ENCODE measurements at regions not wholly inside any gene's neighbourhood (a gene's known extent, or its start where the extent isn't known, plus 50 kb on each side); places are given as distances from the start of the nearest gene placed in this dataset.

DNA sequence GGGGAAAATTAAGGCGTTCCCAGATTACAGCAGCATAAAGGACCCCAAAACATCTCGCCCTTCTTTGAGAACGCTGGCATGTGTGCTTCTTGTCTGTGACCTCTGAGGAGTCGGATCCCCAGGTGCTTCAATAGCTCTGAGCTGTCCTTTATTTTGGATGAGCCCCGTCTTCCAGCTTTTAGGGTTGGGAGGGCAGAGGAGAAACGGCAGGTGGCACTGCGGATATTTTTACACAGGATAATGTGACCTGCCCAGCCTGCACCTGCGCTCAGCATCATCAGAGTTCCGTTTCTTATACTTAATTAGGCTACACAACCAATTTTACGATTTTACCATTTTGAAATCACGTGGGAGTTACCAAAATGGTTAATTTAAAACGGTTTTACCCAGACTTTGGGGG is 147.7 kb upstream of the RPS6KA2 start:
- DNase-seq (ENCODE audit: low read depth): no peak

DNA sequence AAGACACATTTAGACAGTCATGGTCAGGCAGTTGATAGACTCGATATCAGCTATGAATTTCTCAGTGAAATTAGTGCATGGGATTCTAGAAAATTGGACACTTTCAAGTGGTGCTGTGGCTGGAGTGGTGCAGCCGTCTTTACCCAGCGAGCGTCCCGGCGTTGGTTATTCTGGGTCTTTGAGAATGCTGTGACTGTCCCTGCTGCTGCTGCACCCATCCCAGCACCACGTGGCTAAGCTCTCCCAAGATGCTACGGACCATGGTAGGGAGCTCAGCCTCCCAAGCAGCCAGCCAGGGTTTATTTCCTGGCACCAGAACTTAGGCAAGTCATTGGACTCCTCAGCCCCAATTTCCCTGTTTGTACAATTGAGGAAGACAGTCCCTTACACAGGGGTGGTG is 147.2 kb upstream of the RPS6KA2 start:
- DNase-seq (ENCODE audit: low read depth): no peak

DNA sequence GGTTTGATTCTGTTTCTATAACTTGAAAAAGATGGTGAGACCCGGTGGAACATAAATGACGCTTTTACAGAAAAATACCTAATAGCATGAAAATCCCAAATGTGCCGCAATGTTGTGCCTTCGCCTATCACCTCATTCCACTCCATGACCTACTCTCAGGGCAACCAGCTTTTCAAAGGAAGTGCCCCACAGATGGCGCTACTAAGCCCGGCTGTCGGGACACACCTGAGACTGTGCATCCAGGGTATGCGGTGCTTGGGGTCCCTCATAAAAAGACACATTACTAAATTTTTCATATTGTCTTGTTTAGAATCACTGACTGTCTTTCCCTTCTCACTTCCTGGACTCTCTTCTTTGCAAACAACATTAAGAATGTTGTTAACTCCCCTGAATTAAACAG is 145.5 kb upstream of the RPS6KA2 start:
- DNase-seq (ENCODE audit: low read depth): no peak

DNA sequence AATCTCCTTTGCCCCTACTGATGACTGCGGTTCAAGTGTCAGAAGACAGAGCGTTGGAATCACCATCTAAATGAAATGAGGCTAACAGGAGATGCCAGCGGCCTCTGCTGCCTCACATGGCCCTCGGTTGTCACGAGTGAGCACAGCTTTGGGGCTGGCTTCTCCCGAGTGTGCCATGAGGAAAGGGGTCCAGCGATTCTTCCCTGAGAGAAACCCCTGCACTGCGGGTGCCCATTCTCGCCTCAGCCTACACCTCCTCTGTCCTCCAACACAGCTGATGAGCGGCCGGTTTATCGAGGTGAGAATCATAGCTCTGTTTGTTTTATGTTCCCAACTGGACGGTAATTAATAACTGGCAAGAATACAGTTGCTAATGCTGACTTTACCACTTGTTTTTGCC is 144.7 kb upstream of the RPS6KA2 start:
- DNase-seq (ENCODE audit: low read depth): no peak

DNA sequence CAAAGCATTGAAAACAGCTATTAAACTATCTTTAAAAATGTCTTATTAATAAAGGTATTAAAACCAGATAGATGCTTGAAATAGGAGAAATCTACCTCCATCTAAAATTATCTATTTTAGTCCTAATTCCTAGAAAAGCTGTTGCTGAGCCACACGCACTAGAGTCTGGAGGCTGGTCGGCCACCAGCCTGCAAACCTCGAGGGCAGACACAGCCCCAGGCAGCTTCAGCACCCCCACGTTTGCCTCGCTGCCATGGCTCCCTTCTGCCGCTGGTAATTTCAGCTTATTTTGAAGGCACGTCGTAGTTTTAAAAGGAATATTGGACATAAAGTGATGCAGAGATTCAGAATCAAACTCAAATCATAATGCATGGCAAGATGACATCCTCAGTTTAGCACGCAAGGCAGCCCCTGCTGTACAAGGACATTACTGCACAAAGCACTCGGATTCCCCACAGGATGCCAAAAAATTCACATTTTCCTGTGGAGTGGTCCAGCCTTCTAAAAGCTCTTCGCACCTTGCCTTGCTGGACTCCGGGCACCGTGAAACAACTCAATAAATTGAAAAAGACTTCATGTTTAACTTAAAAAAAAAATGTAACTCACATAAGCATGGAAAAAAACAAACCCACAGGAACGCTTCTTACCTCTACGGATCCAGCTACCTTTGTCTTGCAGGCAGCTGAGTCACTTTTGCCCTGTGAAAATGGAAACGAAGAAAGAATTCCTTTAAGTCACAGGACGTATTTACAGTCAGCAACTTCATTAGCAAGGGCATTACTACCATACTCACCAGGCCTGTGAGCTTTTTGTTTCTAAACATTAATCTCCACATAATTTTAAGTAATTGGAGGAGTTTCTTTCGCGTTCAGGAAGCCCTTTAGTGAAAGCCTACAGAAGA is 143.4 kb upstream of the RPS6KA2 start:
- no peak for DNase-seq (ENCODE audit: low read depth)

DNA sequence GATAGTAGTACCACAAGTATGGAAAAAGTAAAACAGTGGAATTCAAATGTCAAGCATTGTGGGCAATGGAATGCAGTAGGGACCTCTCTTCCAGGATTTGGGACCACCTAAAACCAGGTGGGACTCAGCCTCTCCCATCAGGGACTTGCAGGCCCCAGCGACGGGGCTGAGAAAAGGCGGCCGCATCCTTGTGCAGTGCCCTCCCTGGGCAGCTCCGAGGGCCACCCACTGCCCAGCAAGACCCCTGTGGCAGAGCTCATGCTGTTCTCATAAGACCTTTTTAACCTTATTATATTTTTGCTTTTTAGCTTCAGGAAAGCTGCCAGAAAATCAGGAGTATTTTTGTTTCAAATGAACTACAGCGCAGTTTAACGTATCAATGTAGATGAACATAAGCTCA is 142.6 kb upstream of the RPS6KA2 start:
- no peak for DNase-seq (ENCODE audit: low read depth)

DNA sequence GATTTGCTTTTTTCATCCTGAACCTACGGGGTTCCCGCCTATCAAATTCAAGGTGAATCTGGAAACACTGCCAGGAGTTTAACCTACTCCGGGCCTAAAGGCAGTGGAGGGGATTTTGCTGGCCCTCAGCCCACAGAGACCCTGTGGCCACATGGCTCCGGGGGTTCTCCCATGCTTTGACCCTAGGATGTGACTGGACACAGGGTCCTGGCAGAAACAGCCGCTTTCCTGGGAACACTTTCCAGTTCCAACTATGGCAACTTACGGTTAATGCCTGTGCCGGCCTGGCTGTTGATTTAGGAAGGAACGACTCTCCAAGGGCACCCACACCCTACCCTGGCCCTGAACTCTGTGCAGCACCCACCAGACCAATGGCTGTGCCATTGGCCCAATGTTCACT is 141.7 kb upstream of the RPS6KA2 start:
- no peak for DNase-seq (ENCODE audit: low read depth)

DNA sequence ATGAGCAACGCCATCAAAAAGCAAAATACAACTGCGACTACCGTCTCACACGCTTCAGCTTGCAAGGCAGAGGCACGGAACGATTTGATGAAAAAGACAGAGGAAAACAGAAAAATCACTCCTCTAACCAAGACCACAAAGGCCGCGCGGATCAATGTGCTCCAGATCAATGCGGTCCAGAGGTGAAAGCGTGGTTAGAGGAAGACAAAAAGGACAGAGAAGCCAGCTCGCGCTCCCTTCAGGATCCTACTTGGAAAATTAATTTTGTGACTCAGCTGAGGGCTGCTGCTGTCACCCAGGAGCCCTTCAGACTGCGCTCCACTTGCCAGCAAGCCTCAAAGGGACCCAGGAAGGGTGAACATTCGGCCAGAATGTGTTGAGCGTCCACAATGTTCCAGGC is 140.2 kb upstream of the RPS6KA2 start:
- DNase-seq (ENCODE audit: low read depth): no peak

DNA sequence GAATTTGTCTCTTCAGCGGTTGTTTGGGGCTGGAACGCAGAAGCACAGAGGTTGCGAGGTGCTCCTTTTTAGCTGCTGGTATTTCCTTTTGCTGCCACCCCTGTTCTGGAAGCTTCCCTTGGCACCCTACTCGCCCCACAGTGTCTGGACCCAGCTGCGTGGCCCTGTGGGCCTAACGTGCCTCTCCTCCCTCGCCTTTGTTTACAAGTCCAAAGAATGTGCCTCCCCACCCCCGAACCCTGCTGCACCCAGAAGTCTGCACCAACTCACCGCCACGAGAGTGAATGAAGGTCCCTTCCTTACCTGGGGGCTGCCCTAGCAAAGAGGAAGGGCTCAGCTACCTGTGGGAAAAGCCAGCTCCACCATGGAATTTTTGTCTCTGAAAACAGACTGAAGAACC is 139.7 kb upstream of the RPS6KA2 start:
- DNase-seq (ENCODE audit: low read depth): no peak

DNA sequence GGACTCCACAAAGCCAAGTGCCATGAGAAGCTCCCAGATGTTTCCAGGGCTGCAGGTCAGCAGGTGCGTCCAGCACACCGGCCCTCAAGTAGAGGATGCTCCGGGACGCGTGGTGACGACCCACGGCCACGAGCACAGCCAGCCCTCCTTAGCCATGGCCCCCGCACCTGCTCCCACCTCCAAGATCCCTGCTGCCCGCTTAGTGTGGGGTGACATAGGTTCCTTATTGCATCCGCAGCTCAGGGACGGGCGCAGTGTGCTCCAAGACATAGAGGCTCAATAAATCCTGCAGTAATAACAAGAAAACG is 138.1 kb upstream of the RPS6KA2 start:
- no peak for DNase-seq (ENCODE audit: low read depth)

DNA sequence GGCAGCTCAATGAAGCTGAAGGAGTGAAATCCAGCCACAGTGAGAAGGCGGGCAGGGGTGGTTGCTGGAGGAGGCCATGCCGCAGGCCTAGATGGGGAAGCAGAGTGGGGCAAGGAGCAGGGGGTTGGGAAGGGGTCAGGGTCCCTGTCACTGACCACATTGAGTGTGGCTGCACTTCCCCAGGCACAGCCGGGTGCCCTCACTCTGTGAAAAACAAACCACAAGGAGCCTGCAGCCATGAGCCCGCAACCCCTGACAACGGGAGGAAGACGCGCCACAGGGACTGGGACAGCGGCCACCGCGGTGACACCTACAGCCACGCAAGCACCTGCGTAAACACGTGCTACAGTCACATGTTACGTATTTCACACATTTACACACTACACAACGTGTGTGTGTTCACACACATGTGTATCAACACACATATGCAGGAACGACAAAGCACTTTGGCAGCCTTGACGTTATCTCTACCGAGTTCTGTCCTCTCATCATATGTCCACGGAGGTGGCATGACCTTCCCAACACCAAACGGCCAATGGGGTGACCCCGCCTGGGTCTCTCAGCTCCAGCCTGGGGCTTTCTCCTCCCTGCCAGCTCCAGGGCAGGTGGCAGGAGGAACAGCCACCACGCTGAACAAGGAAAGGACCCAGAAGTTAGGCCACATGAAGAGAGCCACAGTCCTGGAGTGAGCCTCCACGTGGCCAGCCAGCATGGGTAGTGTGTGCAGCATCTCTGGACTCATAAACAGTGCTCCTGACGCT is 137.6 kb upstream of the RPS6KA2 start:
- DNase-seq (ENCODE audit: low read depth): no peak

DNA sequence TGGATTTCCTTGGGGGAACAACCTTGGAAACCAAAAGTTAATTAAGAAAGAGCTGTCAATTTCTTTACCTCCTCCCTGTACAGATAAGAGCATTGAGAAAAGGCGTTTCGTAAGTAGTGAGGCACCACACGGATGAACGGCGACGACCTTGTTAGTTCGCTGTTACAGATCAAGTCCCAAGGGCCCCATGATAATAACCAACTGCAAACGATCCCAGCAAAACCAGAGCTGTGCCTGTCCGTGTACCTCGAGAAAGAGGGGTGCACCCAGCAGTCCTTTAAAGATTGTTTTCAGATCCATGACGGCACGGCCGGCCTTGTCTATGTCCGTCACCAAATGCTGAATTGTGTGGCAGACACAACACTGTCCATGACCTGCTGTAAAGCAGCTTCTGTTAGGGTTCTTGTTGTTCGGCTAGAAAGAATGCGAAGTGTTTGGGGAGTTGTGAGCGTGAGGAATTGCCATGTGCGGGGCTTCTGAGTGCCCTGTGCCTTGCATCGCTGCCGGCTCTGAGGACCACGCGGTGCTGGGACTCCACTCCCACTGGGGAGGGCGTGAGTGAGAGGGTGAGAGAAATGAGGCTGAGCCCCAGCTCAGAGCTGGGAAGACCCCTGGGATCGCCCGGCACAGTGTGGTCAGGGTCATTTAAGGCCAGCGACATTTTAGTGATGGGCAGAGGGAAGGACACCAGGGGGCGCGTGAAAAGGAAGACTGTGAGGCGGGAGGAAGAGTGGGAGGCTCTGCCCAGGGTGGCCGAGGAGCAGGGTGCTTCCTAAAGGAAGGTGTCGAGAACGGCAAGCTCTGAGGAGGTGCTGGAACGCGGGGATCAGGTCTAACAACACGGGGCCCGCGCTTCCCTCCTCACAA is 136.8 kb upstream of the RPS6KA2 start:
- DNase-seq (ENCODE audit: low read depth): no peak

DNA sequence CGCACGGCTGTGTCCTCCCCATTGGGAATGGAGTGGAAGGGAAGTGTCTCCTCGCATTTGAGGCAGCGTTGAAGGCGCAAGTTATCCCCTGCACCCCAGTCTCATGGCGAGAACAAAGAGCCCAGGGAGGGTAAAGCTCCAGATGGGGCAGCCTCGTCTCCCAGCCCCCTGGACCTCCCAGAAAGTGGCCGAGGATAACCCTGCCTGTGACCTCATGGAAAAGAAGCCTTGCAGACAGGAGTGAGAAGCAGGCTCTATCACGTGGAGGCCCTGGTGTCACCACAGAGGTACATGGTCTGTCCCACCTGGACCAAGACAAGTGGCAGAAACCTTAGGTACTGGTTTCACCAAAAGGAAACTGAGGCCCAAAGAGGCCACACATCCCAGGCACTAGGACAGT is 134.8 kb upstream of the RPS6KA2 start:
- DNase-seq (ENCODE audit: low read depth): no peak

DNA sequence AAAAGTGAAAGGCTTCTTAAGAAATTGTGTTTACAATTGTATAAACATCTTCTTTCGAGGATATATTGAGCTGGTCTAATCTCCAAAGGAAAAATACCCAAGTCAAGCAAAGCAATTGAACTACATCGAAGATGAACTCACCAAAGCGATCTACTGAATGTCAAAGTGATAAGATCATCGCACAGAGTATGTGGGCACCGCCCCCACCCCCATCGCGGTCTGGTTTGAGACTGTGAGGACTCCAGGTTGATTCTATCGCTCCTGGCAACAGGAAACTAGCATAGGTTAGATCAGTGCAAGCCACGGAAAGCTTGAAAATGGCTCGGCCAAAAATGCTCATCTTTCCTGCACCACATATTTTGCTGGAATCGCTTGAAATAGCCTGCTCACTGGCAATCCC is 133.2 kb upstream of the RPS6KA2 start:
- DNase-seq (ENCODE audit: low read depth): peak; percentile 41

DNA sequence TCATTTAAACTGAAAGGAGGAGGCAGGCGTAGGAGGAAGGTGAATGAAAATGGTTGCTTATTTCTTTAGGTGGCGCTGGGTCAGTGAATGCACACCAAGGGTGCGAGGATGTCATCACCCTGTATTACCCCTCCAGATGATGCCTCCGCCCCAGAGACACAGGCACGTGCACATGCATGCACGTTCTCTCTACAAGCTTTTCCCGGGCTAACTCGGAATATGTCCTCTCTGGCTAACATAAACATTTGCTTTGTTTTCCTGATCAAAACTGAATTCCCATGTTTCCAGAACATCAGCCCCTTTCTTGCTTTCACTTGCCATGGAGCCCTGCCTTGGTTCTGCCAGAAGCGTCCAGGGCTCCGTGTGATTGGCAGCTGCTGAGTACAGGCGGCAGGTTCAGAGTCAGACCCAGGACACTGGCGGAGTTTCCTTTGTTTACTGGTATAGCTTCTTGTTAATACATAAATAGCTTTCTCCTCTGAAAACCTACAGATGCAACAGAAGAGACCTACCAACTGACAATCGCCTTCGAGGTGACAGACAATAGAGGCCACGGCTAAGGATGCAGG is 131.2 kb upstream of the RPS6KA2 start:
- DNase-seq (ENCODE audit: low read depth): no peak

DNA sequence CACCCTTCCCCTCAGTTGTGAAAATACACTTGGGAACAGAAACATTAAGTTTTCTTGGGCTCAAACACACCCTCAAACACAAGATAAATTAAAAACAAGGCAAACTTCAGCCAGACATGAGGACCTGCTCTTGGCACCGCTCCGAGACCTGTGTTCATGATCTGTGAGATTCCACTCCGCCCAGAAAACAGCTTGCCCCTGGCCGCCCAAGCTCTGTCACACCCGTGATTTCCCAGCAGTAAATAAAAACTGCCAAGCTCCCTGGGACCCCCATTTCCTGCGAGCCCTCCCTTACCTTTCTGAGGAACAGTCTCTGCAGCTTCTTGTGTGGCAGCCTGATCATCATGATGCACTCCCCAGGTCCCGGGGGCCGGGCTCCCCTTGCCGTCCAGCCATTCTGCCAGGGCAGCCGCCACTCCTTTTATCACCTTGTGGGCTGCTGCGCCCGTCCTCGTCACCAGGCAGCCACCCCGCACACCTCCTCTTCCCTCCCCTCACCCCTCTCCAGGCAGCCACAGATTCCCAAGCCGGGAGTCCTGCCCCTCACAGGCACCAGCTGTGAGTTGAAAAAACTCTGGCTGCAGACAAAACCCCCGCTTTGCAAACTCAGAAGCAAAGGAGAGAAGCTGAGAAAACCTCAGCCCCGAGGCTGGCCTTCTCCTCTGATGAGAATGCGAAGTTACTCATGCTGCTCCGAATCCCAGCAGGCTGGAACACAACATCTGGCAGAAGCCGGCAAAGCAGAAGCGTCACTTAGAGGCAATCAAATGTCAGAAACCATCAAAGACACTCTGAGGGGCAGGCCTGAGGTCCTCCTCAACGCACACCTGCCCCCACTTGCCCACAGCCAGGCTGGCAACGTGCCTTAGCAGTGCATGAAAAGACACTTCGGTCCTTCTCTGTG is 130.4 kb upstream of the RPS6KA2 start:
- DNase-seq (ENCODE audit: low read depth): no peak

DNA sequence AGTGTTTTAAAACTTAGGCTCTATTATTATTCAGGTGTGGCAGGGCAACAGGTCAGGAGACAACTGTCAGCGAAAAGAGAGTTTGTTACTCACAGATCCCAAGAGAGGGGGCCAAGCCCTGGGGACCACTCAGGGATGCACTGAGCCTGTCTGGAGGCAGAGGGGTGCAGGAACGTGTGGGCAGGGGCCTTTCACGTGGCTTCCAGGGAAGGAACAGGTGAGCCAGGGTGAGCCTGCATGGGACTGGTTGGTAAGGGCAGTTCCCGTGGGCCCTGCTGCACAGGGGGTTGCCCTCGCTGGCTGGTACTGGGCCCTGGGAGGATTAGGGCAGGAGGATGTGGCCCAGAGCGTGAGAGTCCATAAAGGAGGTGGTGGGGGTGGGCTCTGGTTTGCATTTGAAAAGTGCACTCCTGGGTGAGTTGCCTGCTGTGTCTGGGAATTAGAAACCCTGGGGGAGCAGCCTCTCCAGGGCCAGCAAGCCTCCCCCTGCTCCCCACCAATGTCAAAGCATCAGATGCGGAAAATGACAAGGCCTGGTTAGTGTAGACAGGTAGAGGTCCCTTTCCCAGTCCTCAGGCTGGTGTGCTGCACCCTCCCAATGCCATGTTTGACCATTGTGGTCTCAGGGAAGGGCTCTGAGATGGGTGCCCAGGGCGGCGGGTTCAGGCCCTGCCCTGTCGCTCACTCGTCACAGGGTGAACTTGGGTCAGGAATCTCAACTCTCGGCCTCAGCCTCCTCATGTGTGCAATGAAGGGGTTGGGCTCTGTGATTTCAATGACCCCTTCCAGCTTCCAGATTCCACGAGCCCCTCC is 127.4 kb upstream of the RPS6KA2 start:
- no peak for DNase-seq (ENCODE audit: low read depth)

DNA sequence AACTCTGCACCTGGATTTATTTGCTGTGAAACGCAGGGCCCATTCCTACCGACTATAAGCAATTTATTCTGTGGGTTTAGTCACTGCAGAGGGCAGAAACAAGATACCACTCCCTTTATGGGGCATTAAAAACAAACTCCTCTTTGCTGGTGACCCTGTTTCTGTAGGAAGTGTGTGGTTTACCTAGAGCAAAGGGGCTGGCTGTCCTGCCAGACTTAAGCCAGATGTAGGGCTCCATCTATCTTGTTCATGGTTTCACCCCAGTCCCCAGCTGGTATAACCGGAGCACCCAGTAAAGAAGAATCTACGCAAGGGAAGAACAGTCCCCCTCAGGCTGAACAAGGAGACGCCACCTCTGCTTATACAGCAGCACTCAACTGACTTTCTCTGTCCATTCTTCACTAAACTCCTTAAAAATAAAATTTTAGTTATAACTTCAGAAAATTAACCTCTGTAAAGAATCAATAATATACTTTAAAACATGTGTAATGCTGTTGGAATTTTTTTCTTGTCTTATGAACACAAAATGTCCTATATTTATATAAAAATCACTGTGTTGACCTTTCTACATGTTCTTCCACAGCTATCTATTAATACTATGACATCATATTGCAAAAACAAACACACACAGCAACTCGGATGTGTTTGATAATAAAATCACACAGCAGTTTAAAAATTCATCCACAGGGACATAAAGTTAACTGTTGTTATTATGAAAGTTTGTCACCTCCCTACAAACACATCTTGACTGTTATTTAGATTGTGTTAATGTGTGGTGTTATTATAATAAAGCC is 126.1 kb upstream of the RPS6KA2 start:
- no peak for DNase-seq (ENCODE audit: low read depth)

DNA sequence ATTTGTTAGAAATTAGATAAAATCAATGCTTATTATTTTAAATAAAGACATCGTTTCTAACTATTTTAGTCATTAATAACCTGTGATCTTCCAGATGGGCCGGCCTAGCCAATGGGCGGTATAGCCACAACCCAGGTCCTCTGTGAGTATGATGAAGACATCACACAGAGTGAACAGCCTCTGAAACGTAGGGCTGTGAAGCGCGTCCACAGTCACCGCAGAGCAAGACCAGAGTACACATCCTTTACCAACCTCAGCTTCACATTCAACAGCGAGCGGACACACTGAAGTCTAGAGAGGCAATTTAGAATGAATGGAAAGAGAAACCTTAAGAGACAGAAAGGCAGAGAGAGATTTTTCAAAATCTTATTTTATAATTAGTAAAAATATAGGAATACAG is 125.0 kb upstream of the RPS6KA2 start:
- DNase-seq (ENCODE audit: low read depth): no peak
